ENCODE measurements at regions not wholly inside any gene's neighbourhood (a gene's known extent, or its start where the extent isn't known, plus 50 kb on each side); places are given as distances from the start of the nearest gene placed in this dataset.
A peak's percentile ranks its signal among the peaks of the same experiment; 100 is the strongest.

GRCh38 chr5:167804512-167805220, 486.8 kb upstream of the WWC1 start:
- H3K4me3 ChIP-seq (ENCODE audit: control insufficient read depth, low read depth, low read length) = no peak overlapping the region
- TF ChIP-seq CTCF (conservative IDR thresholded peaks at IDR 0.05; ENCODE audit: control insufficient read depth, insufficient read depth, low read depth, low read length) = no peak
- no peak for DNase-seq (ENCODE audit: low read depth)

- no peak overlapping the region for H3K4me3 ChIP-seq (ENCODE audit: control insufficient read depth, low read depth, low read length)
- no peak for TF ChIP-seq CTCF (conservative IDR thresholded peaks at IDR 0.05; ENCODE audit: control insufficient read depth, insufficient read depth, low read depth, low read length)
Measured at GRCh38 chr5:167810573-167810972, 480.9 kb upstream of the WWC1 start.

GRCh38 chr5:167812871-167813270, 478.6 kb upstream of the WWC1 start:
- DNase-seq (ENCODE audit: low read depth) = no peak
- TF ChIP-seq CTCF (conservative IDR thresholded peaks at IDR 0.05; ENCODE audit: control insufficient read depth, insufficient read depth, low read depth, low read length) = no peak
- no peak overlapping the region for H3K4me3 ChIP-seq (ENCODE audit: control insufficient read depth, low read depth, low read length)

More at GRCh38 chr5:167810573-167810972, 480.9 kb upstream of the WWC1 start:
- no peak for DNase-seq (ENCODE audit: low read depth)

GRCh38 chr5:167813389-167813788, 478.1 kb upstream of the WWC1 start:
- DNase-seq (ENCODE audit: low read depth) = no peak
- no peak for TF ChIP-seq CTCF (conservative IDR thresholded peaks at IDR 0.05; ENCODE audit: control insufficient read depth, insufficient read depth, low read depth, low read length)
- no peak overlapping the region for H3K4me3 ChIP-seq (ENCODE audit: control insufficient read depth, low read depth, low read length)

GRCh38 chr5:167814040-167814439, 477.4 kb upstream of the WWC1 start:
- H3K4me3 ChIP-seq (ENCODE audit: control insufficient read depth, low read depth, low read length) = no peak overlapping the region
- TF ChIP-seq CTCF (conservative IDR thresholded peaks at IDR 0.05; ENCODE audit: control insufficient read depth, insufficient read depth, low read depth, low read length) = no peak
- DNase-seq (ENCODE audit: low read depth) = no peak

GRCh38 chr5:167814828-167815227, 476.6 kb upstream of the WWC1 start:
- no peak for TF ChIP-seq CTCF (conservative IDR thresholded peaks at IDR 0.05; ENCODE audit: control insufficient read depth, insufficient read depth, low read depth, low read length)
- no peak overlapping the region for H3K4me3 ChIP-seq (ENCODE audit: control insufficient read depth, low read depth, low read length)
- peak; percentile 97 for DNase-seq (ENCODE audit: low read depth)
